Breast epithelium (tissue), 3 donors: ENCODE measurements at regions not wholly inside any gene's neighbourhood (a gene's known extent, or its start where the extent isn't known, plus 50 kb on each side); places are given as distances from the start of the nearest gene placed in this dataset.

Experiments
- CTCF ChIP-seq, 3 donors: fragments of 450-650 bp; IDR thresholded peaks; one replicate each; pipeline ENCODE4 v1.5.1; 2016 to 2017; ENCODE audit warnings: antibody characterized with exemption in 3 of 3, mild to moderate bottlenecking in 3 of 3, moderate library complexity in 3 of 3
- POLR2A ChIP-seq: fragments of 450-650 bp; IDR thresholded peaks from one replicate; pipeline ENCODE4 v1.6.1; 2016; ENCODE audit warnings: antibody characterized with exemption, mild to moderate bottlenecking, moderate library complexity

- TF ChIP-seq POLR2A (no peak), CTCF (IDR thresholded peaks at IDR 0.05) (no peak)
Measured at GRCh38 chr22:27193215-27193614, 535.8 kb downstream of the MIAT start.
